SK-N-SH (cell line): ENCODE measurements at regions not wholly inside any gene's neighbourhood (a gene's known extent, or its start where the extent isn't known, plus 50 kb on each side); places are given as distances from the start of the nearest gene placed in this dataset.
"Not testable (repeated sequence)": the region's sequence is repeated elsewhere in the genome, so short reads cannot be mapped to it uniquely, and the experiment has no call there.

Experiments
- GABPA ChIP-seq: IDR thresholded peaks from 2 replicates; pipeline ENCODE4 v1.4.0; 2012; ENCODE audit warnings: low read depth, mild to moderate bottlenecking
- IRF3 ChIP-seq: fragments of 150-350 bp; IDR thresholded peaks from 2 replicates; pipeline ENCODE4 v1.6.1; 2016; ENCODE audit warnings: mild to moderate bottlenecking, low read depth, low read length
- JUND ChIP-seq: IDR thresholded peaks from 2 replicates; pipeline ENCODE4 v1.4.0; 2012
- POLR2AphosphoS5 ChIP-seq: IDR thresholded peaks from 2 replicates; pipeline ENCODE4 v1.6.1; 2012; ENCODE audit warnings: low read depth, low read length
- RAD21 ChIP-seq: IDR thresholded peaks from 2 replicates; pipeline ENCODE4 v1.6.1; 2012; ENCODE audit warnings: mild to moderate bottlenecking, low read length
- RXRA ChIP-seq: IDR thresholded peaks from 2 replicates; pipeline ENCODE4 v1.4.0; 2012; ENCODE audit warnings: low read depth, mild to moderate bottlenecking, borderline replicate concordance
- SIN3A ChIP-seq: IDR thresholded peaks from 2 replicates; pipeline ENCODE4 v1.6.1; 2012; ENCODE audit warnings: low read depth, mild to moderate bottlenecking, low read length, moderate library complexity, borderline replicate concordance
- TCF12 ChIP-seq: IDR thresholded peaks from 2 replicates; pipeline ENCODE4 v1.4.0; 2012
- USF1 ChIP-seq: IDR thresholded peaks from 2 replicates; pipeline ENCODE4 v1.4.0; 2012; ENCODE audit warnings: low read depth, borderline replicate concordance
- YY1 ChIP-seq: IDR thresholded peaks from 2 replicates; pipeline ENCODE4 v1.4.0; 2012; ENCODE audit warnings: low read depth, mild to moderate bottlenecking
- TF ChIP-seq, protein P1 (sequence below): fragments of 200-600 bp; sonication (generic); IDR thresholded peaks from 2 replicates; pipeline ENCODE4 v1.6.1; 2017; ENCODE audit warnings: antibody characterized with exemption, mild to moderate bottlenecking, moderate library complexity

DNA sequence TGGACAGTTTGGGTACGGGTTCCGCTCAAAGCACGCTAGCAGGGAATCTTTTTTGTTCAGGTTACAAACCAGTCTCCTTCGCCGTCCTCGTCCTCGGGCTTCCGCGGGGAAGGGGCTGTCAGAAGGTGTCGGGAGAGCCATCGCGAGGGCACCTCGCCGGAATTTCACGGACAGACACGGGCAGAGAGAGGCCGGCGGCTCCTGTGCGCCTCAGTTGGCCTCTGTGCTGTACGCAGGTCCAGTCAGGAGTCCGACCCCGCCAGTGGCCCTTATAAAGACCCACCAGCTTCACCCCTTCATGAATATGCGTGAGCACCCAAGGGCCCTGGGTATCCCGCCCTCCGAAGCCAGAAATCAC is 362.1 kb upstream of the DEFB115 start:
- TF ChIP-seq, protein P1, sequence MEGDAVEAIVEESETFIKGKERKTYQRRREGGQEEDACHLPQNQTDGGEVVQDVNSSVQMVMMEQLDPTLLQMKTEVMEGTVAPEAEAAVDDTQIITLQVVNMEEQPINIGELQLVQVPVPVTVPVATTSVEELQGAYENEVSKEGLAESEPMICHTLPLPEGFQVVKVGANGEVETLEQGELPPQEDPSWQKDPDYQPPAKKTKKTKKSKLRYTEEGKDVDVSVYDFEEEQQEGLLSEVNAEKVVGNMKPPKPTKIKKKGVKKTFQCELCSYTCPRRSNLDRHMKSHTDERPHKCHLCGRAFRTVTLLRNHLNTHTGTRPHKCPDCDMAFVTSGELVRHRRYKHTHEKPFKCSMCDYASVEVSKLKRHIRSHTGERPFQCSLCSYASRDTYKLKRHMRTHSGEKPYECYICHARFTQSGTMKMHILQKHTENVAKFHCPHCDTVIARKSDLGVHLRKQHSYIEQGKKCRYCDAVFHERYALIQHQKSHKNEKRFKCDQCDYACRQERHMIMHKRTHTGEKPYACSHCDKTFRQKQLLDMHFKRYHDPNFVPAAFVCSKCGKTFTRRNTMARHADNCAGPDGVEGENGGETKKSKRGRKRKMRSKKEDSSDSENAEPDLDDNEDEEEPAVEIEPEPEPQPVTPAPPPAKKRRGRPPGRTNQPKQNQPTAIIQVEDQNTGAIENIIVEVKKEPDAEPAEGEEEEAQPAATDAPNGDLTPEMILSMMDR: not testable (repeated sequence)
- TF ChIP-seq RXRA, IRF3, TCF12, YY1, RAD21, JUND, GABPA, USF1, SIN3A, POLR2AphosphoS5: not testable (repeated sequence)
